GM19467 (cell line): ENCODE measurements at regions not wholly inside any gene's neighbourhood (a gene's known extent, or its start where the extent isn't known, plus 50 kb on each side); places are given as distances from the start of the nearest gene placed in this dataset.

Experiments used
- ATAC-seq: cut with Tn5 transposase; IDR thresholded peaks from one replicate; pipeline ENCODE4 v1.9.1; 2021; ENCODE audit warnings: mild to moderate bottlenecking, moderate library complexity; ENCODE audit not compliant: unreplicated experiment

DNA sequence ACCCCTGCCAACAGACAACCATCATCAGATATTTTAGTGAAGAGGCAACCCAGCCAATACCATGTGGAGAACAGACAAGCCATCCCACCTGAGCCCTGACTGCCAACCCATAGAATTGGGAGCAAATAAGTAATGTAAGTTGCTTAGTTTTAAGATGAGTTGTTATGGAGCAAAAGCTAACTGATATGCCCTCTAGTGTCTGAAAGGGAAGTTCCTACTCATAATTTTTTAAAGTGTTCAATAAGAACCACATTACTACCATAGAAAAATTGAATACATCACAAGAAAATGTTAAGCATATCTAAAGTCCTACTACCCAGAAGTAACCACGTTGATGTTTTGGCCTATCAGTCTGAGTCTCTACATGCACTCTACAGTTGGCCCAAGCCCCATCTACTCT, 50.8 kb upstream of the SLC36A4 start:
- ATAC-seq: no peak

DNA sequence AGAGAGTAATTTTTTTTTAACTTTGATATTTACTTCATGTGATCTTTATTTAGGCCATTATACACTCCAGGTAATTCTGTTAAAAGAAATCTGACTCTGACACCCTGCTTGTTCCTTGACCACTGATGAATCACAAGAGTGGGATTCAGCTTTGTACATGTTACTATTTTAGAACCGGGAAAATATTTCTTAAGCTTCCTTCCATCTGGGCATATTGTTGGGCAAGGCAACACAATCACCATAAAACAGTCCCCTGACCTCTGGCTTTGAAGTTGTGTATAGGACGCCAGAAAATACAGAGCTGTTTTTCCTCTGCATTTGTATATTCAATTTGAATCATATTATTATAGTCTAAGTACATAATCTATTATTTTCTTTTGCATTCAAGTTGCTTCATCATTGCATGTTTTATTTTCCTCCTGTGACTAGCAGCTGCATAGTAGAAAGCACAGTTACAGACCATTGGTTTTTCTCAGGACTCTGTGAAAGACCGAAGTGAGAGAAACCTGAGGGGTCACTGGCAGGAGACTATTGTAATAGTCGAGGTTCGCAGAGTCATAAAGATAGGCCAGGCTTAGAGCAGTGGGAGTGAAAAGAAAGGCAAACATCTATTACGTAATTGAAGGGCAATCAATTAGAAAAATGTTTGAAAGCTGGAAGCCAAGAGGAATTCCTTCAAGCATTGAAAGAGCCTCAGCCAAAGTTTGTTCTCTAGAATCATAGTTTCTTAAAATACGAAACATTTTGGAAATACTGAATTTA, 51.8 kb upstream of the SLC36A4 start:
- ATAC-seq: no peak

DNA sequence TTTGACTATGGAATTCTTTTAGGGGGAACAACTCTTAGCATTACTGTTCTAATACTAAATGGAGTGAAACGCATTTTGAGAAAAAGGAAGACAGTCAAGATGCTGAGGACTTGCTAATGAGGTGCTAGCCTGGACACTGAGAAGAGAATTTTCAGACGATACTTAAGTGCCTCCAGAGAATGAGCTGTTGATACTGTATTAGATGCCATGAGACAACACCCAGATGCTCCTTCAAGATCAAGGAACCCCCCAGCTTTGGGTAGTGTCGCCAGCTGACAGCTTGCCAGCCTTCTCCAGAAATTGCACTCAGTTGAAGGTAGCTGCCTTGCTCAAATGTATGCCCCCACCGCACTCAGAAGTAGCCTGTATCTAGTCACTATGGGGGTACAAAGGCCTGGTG, 52.5 kb upstream of the SLC36A4 start:
- no peak for ATAC-seq

- ATAC-seq: no peak
These were observed 54.1 kb upstream of the SLC36A4 start for GRCh38 chr11:93251922-93252321.

GRCh38 chr11:93253111-93253510, 55.3 kb upstream of the SLC36A4 start:
- ATAC-seq: no peak

DNA sequence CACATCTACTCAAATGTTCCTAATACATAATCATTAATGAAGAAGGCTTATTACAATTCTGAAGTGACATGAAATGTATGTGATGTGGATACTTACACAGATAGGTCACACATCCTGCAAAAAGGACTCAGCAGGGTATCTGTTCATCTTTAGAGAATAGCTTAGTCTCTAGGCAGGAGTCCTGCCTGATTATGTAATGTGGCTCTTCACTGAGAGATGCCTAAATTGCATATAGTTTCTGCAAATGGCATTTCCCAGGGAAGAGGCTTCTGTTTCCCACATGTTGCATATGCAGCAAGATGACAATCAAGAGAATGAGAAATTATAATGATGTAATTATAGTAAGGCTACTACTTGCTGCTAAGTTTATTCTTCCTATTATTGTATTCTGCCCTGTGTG, 58.8 kb upstream of the SLC36A4 start:
- ATAC-seq: no peak

- no peak for ATAC-seq
These were observed 63.2 kb upstream of the DEUP1 start for GRCh38 chr11:93267383-93267782.

DNA sequence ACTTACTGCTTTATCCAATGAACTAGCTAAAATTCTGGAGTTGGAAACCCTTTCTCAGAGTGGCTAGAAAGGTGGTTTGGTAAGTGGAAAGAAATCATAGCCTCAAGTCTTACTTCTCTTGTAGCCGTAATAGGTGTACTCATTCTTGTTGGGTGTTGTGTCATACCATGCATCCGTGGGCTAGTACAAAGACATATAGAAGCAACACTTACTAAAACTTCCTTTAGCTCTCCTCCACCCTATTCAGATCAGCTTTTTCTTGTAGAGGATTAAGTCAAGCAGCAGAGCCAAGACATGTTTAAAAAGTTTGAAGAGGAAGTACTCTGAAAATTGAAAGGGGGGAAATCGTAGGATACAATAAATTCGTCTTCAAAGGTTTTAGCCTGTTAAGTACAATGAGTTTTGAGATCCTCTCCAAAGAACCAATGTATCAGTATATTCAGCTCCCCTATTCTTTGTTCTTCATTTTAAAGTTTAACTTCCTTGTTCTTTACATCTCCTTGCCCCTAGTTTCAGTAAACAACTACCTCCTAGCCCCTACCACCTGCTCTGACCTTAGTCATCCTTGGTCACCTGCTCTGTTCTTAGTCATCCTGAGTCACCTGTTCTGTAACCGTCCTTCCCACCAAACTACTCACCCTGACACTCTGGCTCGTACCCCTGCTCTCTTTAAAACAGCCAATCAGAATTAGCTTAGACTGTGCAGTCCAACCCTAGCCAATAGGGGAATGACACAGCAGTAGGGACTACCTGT, 62.1 kb upstream of the DEUP1 start:
- no peak for ATAC-seq

GRCh38 chr11:93271596-93271995, 58.9 kb upstream of the DEUP1 start:
- no peak for ATAC-seq

DNA sequence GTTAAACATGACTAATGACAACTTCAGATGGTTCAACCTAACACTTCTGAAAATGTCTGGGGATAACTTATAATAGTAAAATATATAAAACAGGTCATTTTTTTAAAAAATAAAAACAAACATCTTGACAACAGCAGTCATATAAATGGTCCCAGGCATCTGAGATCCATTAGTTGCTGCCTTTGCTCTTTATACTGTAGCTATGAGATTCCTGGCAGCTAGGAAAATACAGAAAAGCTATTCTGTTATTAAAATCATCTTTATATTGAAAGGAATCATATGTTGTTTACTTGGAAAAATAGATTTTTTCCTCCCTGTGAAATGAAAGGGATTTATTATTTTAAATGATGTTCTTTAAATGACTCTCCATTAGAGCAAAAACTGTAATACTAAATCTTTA, 55.7 kb upstream of the DEUP1 start:
- ATAC-seq: no peak

- ATAC-seq: no peak
These were observed 51.6 kb upstream of the DEUP1 start for GRCh38 chr11:93278976-93279375.

DNA sequence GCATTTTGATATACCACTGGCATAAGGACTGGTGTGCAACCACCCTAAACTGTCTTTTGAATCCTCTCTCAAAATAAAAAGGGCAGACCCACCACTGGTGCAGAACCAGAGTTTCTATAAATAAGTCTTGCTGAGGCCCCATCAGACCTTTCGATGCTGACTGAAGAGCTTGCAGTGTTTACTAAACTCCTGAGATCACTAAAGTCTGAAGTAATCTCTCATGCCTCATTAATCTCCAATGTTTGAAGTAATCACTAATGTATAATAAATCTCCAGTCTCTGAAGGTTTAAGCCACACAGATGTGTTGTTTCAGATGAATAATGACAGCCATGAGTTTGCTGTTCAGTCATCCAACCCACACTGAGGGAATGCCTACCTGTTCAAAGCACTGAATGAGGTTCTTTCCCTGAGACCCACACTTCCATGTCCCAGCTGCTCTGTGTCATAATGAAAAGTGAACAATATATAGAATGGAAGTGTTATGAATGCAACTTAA, 50.6 kb upstream of the DEUP1 start:
- ATAC-seq: peak; percentile 59
